ENCODE measurements at regions not wholly inside any gene's neighbourhood (a gene's known extent, or its start where the extent isn't known, plus 50 kb on each side); places are given as distances from the start of the nearest gene placed in this dataset.

DNA sequence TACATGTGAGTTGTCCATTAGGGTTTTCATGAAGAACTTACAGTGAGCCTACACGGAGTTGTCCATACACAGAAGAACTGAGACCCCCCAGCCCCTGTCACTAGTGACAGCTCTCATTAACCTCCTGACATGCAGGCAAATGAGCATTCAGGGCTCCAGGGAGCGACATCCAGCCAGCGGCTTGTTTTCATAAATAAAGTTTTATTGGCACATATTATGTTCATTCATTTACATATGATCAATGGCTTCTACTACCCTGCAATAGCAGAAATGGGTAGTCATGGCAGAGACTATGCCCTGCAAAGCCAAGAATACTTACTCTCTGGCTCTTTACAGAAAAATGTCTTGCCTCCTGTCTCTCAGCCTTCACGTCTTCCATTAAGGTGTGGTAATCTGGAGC, 553.5 kb downstream of the EDEM1 start:
- Histone ChIP-seq H3K27me3 (no peaks in the 10 kb centered on the region), H3K27ac (no peak overlapping the region), H3K4me3 (no peak overlapping the region), H3K36me3 (no peaks in the 10 kb centered on the region), H3K4me1 (no peaks in the 10 kb centered on the region), H3K9me3 (no peaks in the 10 kb centered on the region)
- TF ChIP-seq EP300 (IDR thresholded peaks at IDR 0.05) = no peak
- DNase-seq = no peak
- intact Hi-C loops (cut with DNase I) = no loop called here
- WGBS, 2 donors = 89 to 91% methylated on average over 4 of the region's 4 CpGs

DNA sequence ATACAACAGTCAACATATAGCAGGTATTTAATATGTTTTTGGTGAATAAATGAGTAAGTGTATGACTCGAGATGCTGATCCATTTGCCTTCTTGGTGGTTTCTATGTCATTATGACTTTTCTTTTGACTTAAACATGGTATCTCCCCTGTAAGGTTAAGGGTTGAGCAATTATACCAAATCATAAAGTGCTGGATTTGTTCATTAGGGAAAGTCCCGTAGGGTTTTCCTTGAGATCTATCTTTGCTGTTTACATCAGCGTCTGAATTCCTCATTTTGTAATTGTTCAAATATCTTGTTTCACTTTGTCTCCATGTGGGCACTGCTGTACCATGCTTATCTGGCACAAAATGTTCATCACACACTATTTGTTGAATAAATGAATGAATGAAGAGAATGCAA, 562.6 kb downstream of the EDEM1 start:
- intact Hi-C loops (cut with DNase I) = no loop called here
- Histone ChIP-seq H3K4me3 (no peak overlapping the region), H3K9me3 (no peaks in the 10 kb centered on the region), H3K27ac (no peak overlapping the region), H3K27me3 (no peaks in the 10 kb centered on the region), H3K36me3 (no peaks in the 10 kb centered on the region), H3K4me1 (no peaks in the 10 kb centered on the region)
- DNase-seq = no peak
- WGBS, 2 donors = 78 to 86% methylated on average over 3 of the region's 3 CpGs
- no peak for TF ChIP-seq EP300 (IDR thresholded peaks at IDR 0.05)
- no peak for TF ChIP-seq POLR2A (IDR thresholded peaks at IDR 0.05)
- TF ChIP-seq, protein P1, sequence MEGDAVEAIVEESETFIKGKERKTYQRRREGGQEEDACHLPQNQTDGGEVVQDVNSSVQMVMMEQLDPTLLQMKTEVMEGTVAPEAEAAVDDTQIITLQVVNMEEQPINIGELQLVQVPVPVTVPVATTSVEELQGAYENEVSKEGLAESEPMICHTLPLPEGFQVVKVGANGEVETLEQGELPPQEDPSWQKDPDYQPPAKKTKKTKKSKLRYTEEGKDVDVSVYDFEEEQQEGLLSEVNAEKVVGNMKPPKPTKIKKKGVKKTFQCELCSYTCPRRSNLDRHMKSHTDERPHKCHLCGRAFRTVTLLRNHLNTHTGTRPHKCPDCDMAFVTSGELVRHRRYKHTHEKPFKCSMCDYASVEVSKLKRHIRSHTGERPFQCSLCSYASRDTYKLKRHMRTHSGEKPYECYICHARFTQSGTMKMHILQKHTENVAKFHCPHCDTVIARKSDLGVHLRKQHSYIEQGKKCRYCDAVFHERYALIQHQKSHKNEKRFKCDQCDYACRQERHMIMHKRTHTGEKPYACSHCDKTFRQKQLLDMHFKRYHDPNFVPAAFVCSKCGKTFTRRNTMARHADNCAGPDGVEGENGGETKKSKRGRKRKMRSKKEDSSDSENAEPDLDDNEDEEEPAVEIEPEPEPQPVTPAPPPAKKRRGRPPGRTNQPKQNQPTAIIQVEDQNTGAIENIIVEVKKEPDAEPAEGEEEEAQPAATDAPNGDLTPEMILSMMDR (IDR thresholded peaks at IDR 0.05) = no peak
- no peak for TF ChIP-seq POLR2AphosphoS5 (IDR thresholded peaks at IDR 0.05)

DNA sequence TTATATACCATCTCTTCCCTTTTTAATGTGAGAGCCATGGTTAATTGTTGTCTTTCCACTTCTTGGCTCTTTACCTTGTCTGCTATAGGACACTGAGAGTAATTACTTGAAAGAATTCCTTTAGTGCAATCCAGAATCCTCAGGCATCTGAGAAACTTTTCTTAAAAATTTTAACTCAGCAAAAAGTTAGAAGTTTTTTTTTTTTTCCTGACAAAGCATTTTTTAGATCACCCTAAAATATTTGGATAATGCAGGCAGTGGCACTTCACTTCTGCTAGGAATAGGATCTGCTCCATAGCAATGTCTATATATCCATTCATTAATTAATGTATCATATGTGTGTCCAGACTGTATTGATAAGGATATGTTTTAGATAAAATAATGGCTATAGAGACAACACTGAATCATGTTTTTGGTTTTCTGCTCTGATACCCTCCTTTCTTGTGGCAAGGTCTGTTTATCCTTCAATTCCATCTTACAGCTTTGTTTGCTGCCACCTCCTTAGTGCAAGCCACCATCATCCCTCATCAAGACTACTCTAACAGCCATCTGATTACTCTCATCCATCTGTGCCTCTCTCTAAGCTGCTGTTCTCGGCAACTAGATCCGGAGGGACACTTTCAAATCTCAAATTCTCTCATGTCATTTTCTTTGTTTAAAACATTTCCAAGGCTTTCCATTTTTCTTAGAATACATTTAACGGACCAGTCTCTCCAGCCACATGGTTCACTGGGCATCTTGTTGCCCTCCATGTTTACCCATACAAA, 563.5 kb downstream of the EDEM1 start:
- 94 to 97% methylated on average over 3 of the region's 3 CpGs for whole genome bisulfite sequencing, 2 donors
- TF ChIP-seq, protein P1 (IDR thresholded peaks at IDR 0.05) = no peak
- TF ChIP-seq EP300 (IDR thresholded peaks at IDR 0.05) = no peak
- no peak for TF ChIP-seq POLR2AphosphoS5 (IDR thresholded peaks at IDR 0.05)
- TF ChIP-seq POLR2A (IDR thresholded peaks at IDR 0.05) = no peak
- H3K27me3 ChIP-seq = no peaks in the 10 kb centered on the region

DNA sequence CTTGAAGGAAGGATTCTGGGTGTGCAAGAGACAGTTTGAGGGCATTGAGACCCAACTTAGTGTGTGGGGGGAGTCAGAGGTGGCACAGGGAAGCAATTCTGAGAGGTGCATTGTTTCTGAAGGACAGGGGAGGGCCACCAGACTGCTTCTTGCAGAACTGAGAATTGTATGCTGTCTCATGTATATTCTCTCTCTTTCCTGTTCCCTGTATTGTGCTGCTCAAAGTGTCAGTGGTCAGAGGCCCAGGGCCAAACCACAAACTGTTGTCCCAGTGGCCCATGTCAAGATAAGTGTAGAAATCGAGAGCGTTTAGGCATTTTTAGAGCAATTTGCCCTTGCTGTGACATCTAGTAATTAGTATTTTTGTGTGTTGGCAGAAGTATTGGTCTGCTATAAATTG, 567.1 kb downstream of the EDEM1 start:
- Histone ChIP-seq H3K9me3 (no peaks in the 10 kb centered on the region), H3K4me3 (no peak overlapping the region), H3K27me3 (no peaks in the 10 kb centered on the region), H3K36me3 (no peaks in the 10 kb centered on the region), H3K4me1 (no peaks in the 10 kb centered on the region), H3K27ac (no peak overlapping the region)
- no peak for DNase-seq
- intact Hi-C loops (cut with DNase I) = no loop called here
- 36 to 74% methylated on average over 2 of the region's 2 CpGs for WGBS, 2 donors
- TF ChIP-seq, protein P1 (IDR thresholded peaks at IDR 0.05) = no peak
- TF ChIP-seq POLR2A (IDR thresholded peaks at IDR 0.05) (no peak), POLR2AphosphoS5 (IDR thresholded peaks at IDR 0.05) (no peak), EP300 (IDR thresholded peaks at IDR 0.05) (no peak)

More for the DNA sequence above, 563.5 kb downstream of the EDEM1 start:
- H3K4me1 ChIP-seq = no peaks in the 10 kb centered on the region
- no peak overlapping the region for H3K4me3 ChIP-seq
- H3K36me3 ChIP-seq = no peaks in the 10 kb centered on the region
- no peaks in the 10 kb centered on the region for H3K9me3 ChIP-seq
- intact Hi-C loops (cut with DNase I) = no loop called here
- H3K27ac ChIP-seq = no peak overlapping the region
- DNase-seq = no peak

DNA sequence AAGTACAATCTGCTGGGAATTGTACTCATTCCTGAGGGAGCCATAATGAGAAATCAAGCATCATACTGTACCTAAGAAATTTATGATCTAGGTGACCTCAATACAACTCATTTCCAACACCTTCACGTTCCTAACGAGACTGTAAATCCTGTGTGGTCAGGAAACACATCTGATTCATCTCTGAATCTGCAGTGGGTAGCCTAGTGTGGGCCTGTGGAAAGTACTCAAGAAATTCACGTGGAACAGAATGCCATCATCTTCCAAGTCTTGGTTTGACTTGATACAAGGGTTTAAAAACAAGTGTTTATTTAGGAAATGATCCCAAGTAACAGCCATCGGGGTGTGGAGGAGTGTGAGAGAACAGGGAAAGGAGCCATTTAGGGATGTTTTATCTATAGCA, 568.9 kb downstream of the EDEM1 start:
- H3K4me1 ChIP-seq = no peaks in the 10 kb centered on the region
- no peaks in the 10 kb centered on the region for H3K9me3 ChIP-seq
- no peaks in the 10 kb centered on the region for H3K36me3 ChIP-seq
- no peak for DNase-seq
- no peak overlapping the region for H3K4me3 ChIP-seq
- intact Hi-C loops (cut with DNase I) = no loop called here
- TF ChIP-seq EP300 (IDR thresholded peaks at IDR 0.05) = no peak
- TF ChIP-seq, protein P1 (IDR thresholded peaks at IDR 0.05) = no peak
- TF ChIP-seq POLR2AphosphoS5 (IDR thresholded peaks at IDR 0.05) = no peak
- no peak for TF ChIP-seq POLR2A (IDR thresholded peaks at IDR 0.05)
- no peak overlapping the region for H3K27ac ChIP-seq
- H3K27me3 ChIP-seq = no peaks in the 10 kb centered on the region
- 8 to 47% methylated on average over 4 of the region's 4 CpGs for WGBS, 2 donors
